ENCODE measurements at regions not wholly inside any gene's neighbourhood (a gene's known extent, or its start where the extent isn't known, plus 50 kb on each side); places are given as distances from the start of the nearest gene placed in this dataset.

DNA sequence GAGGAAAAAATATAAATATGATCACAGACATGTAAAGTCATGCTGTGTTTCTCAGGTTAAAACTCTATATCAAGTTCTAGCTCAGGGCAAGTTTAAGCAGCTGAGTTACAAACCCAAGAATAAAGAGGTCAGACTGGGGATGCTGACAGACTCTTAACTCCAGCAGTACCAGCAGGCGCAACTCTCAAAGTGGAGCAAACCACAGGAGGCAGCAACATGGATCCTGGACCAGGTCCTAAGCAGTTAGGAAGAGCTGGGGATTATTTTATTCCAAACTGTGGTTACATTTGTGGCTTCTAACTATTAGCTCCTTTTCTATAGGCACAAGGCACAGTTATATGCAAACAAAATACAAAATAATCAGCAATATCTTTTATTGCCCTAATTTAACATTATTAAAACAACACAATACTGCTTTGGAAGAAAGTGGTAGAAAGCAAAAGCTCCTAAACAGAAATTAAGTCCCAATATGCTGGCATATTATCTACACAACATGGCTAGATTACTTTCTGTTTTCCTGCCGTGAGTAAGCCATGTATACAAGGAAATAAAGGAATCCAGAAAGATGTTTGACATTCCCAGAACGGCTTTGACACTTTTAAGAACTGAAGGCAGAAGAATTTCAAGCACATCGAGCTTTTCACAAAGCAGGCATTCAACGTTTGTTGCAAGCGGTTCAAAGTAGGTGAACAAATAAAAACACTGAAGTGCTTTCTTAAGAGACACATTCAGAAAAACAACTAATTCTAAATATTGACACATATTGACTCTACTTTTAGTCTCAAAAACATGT, 378.8 kb upstream of the ZNF608 start:
- TF ChIP-seq EGR1 (IDR thresholded peaks at IDR 0.05) (no peak), EP300 (IDR thresholded peaks at IDR 0.05; ENCODE audit: borderline replicate concordance) (no peak), ZBTB7A (IDR thresholded peaks at IDR 0.05; ENCODE audit: low read depth) (no peak), REST (IDR thresholded peaks at IDR 0.05; ENCODE audit: low read depth) (no peak), RAD21 (IDR thresholded peaks at IDR 0.05; ENCODE audit: low read depth) (no peak), FOXM1 (IDR thresholded peaks at IDR 0.05; ENCODE audit: borderline replicate concordance, low read depth) (no peak)
